ENCODE measurements at regions not wholly inside any gene's neighbourhood (a gene's known extent, or its start where the extent isn't known, plus 50 kb on each side); places are given as distances from the start of the nearest gene placed in this dataset.
"Not testable (repeated sequence)": the region's sequence is repeated elsewhere in the genome, so short reads cannot be mapped to it uniquely, and the experiment has no call there.

DNA sequence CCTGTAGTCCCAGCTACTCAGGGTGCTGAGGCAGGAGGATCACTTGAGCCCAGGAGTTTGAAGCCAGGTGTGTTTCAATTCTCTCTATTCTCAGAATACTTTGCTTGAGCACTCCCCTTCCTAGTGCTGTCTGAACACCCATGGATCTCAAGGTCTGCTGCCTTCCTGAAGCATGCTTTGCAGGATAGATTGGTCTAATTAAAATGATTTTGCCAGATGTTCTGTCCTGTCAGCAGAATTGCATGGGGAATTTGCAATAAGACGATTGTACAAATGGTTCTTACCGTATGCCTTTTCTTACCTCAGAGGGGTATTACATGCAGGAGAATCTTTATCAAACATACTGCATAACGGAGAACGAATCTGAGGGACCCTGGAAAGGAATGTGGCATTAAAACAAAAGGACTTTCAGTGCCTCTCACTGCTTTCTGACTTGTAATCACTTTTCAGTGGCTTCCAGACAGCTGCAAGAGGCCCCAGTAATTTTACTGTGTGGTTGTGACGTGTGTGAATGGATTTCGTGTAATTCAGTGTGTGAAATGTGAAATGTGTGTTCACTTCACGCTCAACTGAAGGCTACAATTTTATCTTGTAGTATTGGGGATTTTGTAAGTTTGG lies 587.2 kb upstream of the SEMA6A start:
- DNase-seq (ENCODE audit: low read depth, low spot score): no peak

DNA sequence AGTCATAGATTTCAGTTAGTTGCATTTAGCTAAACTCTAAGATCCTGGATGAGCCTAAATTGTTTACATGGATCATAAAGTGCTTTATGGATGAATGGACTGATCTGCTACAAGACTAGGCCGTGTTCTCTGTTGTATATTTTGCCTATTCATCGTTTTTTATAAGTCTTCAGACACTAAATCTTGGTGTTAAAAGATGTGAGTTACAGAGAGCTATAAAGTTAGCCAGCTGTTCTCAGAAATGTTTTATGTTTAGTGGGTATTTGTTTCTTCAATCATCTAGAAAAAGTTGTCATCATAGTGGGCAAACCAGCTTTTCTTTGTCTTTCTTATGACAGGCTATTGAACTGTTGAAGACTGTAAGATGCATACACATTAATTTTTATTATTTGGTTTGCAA lies 585.8 kb upstream of the SEMA6A start:
- no peak for DNase-seq (ENCODE audit: low read depth, low spot score)

DNA sequence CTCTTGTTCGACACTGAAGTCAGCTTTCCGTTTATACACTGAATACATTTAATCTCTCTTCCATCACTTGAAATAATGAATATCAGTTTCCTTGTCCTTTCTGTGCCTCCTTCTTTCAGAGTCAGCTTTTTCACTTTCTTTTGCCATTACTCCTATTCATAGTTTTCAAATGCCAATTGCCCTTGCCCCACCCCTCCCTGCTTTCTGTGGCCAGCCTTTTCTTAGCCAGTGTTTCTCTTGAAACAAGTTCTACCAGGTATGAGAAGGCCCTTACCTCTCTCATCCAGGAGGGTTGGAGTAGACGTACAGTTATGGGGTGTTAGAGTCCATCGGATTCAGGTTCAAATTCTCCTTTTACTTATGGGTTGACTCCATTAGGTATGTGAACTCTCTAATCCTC lies 574.7 kb upstream of the SEMA6A start:
- no peak for DNase-seq (ENCODE audit: low read depth, low spot score)

DNA sequence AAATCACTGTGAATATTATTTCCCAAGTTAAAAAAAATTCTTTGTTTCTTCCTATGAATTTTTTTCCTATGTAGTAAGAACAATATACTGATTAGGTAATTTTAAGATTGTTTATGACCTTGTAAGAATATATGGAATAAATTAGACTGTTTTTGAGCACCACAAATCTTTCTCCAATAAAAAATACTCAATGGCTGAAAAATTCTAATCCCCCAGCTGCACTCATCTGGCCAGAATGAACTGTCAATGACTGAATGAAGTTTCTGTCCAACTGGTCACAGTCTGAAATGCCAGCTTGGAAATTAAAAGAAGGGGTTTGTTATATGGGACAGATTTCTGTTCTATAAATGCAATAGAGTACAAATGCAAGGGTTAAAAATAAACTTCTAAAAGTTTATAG lies 569.5 kb upstream of the SEMA6A start:
- no peak for DNase-seq (ENCODE audit: low read depth, low spot score)

DNA sequence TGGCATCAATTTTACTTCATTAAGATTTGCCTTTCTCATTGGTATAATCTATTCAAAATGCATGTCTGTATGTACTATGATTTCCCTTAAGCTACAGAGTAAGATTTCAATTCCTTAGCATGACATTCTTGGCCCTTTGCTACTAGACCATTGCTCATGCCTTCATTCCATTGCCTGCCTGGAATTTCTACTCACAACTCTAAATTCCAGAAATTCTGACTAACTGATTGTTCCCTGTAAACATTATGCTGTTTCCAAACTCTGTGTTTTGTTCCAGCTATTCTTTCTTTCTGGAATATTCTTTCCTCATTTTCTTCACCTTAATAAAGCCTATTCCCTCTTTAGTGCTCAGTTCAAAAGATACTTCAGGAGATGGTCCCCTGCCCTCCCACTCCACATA lies 568.8 kb upstream of the SEMA6A start:
- DNase-seq (ENCODE audit: low read depth, low spot score): no peak

DNA sequence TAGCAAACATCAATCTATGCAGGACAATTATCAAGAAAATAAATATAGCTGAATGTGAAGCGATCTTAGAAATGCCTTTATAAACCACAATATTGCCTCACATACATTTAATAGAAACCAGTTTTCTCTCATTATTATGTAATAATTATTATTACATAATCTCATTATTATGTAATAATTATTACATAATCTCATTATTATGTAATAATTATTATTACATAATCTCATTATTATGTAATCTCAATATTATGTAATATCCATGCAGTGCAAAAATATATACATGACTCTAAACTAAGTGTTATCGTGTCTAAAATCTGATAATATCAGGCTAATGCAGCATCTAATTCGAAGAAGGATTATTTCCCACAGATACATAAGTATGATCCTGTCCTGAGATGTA lies 563.9 kb upstream of the SEMA6A start:
- DNase-seq (ENCODE audit: low read depth, low spot score): no peak

DNA sequence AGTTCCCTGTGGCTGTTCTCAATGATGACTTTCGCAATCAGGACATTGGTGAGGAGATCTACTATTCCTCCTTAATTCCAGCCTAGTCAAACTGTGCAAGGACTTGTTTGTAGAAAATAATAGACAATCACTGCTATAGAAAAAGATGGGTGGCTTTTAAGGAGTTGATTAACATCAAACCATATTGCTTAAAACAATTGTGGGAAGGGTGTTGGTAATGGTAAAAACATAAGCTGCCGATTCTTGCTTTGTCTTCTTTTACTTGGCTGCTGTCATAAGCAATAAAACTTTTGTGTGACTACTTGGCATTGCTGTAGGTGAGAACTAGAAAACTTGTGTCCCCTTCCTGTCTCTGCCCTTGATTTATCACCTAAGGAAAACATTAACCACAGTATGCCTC lies 561.2 kb upstream of the SEMA6A start:
- DNase-seq (ENCODE audit: low read depth, low spot score): no peak

DNA sequence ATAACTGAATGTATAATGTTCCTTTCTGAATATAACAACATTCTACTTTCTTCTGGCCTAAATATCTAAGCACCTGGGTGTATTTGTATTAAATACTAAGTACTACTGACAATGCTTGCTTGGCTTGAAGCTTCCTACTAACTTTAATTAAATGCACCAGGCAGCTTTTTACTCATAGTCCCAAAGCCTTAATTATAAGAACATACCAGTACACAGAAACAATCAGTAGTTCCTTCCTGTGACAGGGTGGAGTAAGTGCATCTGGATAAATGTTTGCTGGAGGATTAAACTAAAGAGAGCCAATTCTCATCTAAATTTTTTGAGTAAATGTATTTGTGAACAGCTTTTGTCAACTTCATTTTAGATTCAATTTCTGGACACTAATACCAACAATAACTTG lies 558.6 kb upstream of the SEMA6A start:
- no peak for DNase-seq (ENCODE audit: low read depth, low spot score)

DNA sequence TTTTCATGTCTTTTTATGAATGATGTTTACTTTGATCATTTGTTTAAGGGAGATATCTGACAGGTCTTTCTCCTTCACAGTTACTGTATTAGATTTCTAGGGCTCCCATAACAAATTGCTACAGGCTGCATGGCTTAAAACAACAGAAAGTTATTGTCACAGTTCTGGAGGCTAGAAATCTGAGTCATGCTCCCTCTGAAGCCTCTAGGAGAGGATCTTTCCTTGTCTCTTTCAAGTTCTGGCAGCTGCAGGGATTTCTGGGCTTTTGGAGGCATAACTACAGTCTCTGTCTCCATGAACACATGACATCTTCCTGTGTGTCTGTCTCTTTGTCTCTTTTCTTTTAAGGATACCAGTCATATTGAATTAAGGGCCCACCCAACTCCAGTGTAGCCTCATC lies 557.3 kb upstream of the SEMA6A start:
- no peak for DNase-seq (ENCODE audit: low read depth, low spot score)

DNA sequence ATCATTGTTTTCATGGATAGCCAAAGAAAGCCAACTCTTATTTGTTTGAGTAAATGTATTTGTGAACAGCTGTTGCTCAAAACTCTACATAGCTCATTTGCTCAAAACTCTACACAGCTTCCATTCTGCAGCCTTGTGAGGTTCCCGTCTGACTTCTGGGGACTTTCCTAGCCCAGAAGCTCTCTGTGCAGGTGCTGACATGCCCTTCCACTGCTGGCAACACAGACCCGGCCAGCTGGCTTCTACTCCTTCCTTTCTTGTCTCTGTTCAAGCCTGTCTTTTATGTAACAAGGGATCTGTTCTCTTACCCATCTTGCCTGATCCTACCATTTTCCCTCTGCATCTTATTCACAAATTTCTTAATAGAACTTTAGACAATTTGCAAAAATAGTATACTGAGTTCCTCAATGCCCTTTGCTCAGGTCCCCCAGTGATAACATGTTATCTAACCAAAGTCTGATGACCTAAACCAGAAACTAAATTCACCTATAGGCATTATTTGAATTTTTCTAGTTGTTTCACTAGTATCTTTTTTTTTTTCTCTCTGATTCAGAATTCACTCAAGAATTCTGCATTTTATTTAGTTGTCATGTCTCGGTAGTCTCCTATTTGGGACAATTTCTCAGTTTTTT lies 556.5 kb upstream of the SEMA6A start:
- DNase-seq (ENCODE audit: low read depth, low spot score): no peak

DNA sequence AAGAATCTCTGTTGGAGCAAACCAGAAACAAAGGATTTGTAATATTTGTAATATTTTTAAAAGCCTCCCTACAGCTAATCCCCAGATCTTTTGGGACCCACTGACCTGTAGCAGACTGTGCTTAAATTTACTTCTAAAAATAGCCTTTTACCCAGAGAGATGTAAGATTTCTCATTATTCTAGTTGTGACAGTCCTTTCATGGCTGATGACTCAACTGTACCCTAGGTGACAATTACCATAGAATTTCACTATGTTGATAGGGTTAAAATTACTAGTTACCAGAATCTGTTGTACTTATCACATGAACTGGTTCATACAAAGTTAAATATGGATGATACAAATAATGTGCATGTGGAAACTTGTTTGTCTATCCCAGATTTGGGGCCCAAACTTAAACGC lies 543.9 kb upstream of the SEMA6A start:
- DNase-seq (ENCODE audit: low read depth, low spot score): no peak

DNA sequence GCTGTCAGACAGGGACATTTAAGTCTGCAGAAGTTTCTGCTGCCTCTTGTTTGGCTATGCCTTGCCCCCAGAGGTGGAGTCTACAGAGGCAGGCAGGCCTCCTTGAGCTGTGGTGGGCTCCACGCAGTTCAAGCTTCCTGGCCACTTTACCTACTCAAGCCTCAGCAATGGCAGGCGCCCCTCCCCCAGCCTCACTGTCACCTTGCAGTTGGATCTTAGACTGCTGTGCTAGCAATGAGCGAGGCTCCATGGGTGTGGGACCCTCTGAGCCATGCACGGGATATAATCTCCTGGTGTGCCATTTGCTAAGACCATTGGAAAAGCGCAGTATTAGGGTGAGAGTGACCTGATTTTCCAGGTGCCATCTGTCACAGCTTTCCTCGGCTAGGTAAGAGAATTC lies 542.7 kb upstream of the SEMA6A start:
- not testable (repeated sequence) for DNase-seq (ENCODE audit: low read depth, low spot score)

DNA sequence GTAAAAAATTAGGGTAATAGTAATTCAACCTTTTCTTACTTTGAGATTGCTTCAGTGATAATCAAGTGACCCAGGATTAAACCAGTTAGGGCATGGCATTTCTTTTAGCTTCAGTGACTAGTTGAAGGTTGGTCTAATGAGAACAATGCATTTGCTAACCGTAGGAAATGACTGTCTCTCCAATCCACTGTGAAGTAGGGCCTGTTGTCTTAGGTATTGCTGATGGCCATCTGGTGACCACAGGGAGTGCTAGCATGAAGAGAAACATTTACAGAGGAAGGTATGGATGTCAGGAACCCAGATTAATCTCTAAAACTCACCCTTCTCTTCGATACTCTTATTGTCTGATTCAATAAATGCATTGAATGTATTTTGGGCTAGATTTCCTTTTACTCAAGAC lies 535.9 kb upstream of the SEMA6A start:
- no peak for DNase-seq (ENCODE audit: low read depth, low spot score)

DNA sequence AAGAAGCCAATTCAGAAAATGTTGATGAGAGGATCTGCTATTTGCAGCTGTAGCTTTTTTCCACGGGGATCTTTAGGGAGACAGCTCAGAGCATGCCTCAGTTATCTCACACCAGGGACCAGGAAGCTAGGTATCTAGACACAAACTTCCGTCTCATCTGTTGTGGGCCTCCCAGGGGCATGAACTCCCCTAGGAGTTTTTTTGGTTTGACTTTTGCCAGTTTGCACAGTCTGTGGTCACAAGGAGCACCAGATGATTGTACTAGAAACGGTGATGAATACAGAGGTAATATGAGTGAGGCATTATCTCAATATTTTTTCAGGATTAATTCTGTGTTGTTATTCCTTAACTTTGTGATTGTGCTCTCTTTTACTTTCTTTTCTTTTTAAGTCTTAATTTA lies 533.2 kb upstream of the SEMA6A start:
- no peak for DNase-seq (ENCODE audit: low read depth, low spot score)

DNA sequence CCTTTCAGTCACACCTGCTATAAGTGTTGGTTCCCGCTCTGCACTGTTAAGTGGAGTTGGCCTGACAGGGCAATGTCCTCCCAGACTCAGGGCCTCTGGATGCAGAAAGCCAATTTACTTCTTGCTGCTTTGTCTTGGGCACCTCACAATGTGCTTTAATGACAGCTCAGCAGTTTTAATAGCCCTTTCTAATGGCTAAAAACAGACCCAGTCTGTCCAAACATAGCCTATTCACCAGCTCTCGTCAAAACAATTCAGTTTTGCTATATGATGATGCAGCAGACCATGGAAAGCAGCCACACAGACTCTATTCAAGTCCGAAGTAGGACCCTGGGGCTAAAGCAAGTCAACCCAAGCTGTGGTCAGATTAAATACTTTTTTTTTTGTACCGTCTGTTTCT lies 529.1 kb upstream of the SEMA6A start:
- DNase-seq (ENCODE audit: low read depth, low spot score): no peak

DNA sequence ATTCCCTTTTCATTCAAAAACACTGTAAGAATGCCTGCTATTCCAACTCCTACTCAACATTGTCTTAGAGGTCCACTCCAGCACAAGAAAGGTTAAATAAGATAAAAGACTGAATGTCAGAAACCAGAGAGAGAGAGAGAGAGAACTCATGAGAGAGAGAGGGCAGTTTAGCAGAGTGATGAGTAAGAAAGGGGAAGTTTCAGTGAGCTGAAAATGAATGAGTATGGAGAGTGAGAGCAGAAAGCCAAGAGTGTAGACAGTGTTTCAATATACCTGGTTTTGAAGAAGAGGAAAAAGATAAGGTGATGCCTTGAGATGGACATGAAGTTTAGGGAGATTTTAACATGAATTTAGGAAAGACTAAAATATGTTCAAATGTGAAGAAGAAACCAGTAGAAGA lies 528.0 kb upstream of the SEMA6A start:
- DNase-seq (ENCODE audit: low read depth, low spot score): no peak

DNA sequence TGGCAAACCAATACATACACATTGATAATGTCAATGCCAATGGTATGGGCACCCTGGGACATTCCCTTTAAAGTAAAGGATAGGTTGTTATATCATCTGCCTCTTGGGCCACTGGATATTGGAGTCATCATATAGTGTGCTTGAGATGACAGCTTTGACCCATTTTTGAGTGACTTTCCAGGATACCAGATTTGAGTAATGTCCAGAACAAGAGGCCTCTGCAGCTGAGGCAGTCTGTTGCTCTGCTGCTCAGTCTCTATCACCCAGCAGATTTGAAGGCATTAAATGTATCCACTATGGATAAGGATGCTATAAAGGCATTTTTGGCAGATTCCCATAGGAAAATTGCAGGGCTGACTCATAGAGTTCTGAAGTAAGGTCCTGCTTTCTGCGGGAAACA lies 525.6 kb upstream of the SEMA6A start:
- DNase-seq (ENCODE audit: low read depth, low spot score): no peak

DNA sequence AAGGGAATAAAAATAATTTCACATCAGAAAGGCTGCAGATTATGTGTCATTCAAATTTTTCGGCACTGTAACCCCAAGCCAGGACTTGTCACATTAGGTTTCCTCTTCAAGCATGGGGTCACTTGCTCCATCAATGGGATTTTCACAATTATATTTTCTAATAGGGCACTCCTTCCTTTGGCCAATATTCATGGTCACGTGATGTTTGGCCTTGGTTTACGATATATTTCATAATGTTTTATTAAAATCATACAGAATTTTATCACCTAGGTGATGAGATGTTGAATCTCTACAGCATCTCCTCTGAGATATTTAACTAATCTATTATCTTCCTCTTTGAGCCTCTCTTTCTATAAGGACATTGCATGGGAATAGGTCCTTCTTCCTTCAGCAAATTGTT lies 523.5 kb upstream of the SEMA6A start:
- DNase-seq (ENCODE audit: low read depth, low spot score): no peak

DNA sequence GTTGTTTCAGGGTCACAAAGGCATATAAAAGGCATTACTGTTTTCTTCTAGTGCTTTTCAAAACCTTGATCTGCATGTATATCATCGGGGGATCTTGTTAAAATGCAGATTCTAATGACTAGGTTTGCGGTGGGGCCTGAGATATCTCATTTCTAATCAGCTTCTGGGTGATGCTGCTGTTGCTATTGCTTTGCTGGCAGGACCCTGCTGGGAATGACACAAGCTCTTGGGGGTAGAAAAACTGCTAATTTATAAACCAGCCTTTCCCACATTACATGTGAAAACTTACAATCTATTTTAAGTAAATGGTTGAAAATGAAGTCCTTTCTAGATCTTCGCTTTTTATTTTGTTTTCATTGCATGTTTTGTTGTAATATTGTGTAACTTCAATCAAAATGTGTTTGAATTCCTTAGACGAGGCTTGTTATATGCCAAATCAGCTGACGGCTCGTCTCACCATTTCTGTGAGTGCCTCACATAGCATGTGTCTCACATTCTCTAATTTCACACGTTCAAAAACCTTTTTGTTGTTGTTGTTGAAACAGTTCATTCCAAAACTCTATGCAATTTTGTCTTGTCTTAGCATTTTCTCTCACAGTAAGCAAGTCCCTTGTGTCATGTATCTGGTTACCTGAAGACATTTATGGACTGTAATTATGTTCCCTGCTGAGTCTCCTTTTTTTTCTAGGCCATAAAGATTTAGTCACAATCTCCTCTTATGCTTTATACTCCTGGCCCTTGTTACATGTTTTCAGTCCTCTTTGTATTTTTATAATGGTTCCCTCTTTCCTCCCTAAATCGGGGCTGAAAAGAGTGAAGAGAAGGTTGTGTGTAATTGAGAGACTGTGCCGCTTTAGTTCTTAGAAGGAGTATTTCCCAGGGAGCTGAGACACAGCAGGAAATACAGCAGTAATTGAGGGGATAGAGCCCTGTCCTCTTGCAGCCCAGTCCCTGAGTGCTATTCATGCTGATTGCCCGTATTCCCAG lies 521.0 kb upstream of the SEMA6A start:
- no peak for DNase-seq (ENCODE audit: low read depth, low spot score)

DNA sequence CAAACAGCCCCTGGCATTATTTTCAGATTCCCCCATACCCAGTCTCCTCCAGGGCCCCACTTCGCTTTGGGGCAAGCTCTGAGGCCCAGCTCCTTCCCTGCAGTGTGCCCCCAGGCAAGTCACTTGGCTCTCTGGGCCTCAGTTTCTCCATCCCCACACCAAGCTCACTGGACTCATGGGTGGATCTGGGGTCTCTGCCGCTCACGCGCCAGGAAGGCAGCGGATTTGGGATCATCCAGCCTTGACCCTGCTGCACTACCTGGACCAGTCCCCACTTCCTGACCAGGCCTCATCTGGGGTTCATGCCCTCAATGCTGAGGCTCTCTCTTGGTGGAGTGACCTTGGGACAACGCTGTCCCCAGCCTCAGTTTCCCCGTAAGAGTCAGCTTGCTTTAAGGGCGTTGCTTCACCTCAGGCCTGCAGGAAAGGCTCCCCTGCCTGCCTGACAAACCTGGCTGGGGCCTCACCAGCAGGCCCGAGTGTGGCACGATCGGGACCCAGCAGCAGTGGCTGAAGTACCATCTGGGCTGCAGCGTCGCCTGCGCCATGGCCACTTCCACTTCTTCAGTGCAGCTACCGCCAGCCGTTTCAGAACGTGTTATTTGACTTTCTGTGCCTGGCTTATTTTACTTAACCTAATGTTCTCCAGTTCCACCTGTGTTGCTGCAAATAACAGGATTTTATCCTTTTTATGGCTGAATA lies 519.6 kb upstream of the SEMA6A start:
- DNase-seq (ENCODE audit: low read depth, low spot score): no peak

DNA sequence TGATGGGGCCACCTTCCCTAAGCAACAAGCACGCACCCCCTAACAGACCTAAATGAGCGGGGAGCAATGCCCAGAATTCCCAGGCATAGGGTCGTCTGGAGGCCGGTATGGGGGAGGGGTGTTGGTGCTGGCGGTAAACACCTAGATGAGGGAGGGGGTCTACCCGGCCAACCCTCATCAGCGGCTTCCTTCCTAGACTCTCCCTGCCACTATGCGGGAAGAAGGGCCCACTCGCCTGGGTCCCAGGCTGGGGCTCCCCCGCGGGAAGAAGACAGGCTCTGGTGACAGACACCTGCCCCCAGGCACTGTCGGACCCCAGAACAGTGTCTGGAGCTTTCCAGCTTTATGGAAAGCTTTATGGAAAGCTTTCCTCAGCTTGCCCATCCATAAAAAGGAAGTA lies 519.0 kb upstream of the SEMA6A start:
- no peak for DNase-seq (ENCODE audit: low read depth, low spot score)

DNA sequence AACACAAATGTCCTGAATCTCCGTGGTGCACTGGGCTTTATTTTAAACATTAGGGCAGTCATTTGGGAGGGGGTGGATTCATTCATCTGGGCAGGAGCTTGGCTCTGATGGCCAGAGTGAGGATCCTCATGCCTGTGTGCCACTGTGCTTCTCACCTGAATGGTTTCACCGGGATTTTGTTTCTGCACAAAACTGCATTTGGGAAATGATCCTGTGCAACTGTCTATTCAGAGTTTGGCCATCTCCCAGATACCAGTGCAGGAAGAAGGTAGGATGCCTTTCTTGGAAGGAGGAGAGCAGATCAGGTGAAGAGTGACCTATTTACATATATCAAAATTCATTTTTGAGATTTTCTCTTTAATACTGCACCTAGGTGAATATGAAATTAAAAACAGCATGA lies 514.4 kb upstream of the SEMA6A start:
- no peak for DNase-seq (ENCODE audit: low read depth, low spot score)

Data from activated naive CD8-positive, alpha-beta T cell treated with anti-CD3 and anti-CD28 coated beads, Interleukin-2, amount 50 U/mL, for 16 hours (primary cell).